HG02588 (cell line): ENCODE measurements at regions not wholly inside any gene's neighbourhood (a gene's known extent, or its start where the extent isn't known, plus 50 kb on each side); places are given as distances from the start of the nearest gene placed in this dataset.

Source experiments
- ATAC-seq: cut with Tn5 transposase; IDR thresholded peaks from one replicate; pipeline ENCODE4 v1.9.1; 2021; ENCODE audit warnings: mild to moderate bottlenecking, moderate library complexity; ENCODE audit not compliant: unreplicated experiment

GRCh38 chr4:137641544-137641943 lies 109.2 kb upstream of the PCDH18 start:
- ATAC-seq: no peak

DNA sequence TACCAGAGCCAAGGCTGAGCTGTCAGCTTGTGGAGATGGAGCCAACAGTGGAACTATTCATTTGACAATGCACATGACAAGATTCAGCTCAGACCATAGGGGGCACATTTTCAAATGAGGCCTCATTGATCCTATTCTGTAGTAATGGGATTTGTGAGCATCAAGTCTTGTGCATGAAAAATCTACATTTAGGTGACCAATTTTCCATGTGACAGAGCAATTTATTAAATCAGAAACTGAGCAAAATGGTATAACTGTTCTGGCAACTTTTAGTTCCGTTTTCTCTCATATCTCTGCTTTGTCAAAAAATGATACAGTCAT lies 108.5 kb upstream of the PCDH18 start:
- ATAC-seq: no peak

GRCh38 chr4:137640156-137640837 lies 108.0 kb upstream of the PCDH18 start:
- ATAC-seq: peak; percentile 67

DNA sequence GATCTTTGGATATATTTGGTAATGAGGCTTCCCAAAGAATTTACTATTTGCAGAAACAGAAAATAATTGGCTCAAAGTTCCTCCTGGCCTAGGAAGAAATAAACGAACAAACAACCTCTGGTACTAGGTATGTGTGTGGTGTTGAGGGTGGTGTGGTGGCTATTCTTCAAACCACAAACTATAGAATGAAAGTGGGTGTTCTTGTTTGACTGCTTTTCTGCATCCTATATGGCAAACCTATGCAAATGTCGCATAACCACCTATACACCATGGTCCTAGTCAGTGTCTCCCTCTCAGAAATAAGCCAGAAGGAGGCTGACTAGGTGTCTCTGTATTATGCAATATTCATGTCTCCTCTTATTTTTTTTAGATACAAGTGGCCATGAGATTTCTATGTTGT lies 106.6 kb upstream of the PCDH18 start:
- ATAC-seq: peak; percentile 75

DNA sequence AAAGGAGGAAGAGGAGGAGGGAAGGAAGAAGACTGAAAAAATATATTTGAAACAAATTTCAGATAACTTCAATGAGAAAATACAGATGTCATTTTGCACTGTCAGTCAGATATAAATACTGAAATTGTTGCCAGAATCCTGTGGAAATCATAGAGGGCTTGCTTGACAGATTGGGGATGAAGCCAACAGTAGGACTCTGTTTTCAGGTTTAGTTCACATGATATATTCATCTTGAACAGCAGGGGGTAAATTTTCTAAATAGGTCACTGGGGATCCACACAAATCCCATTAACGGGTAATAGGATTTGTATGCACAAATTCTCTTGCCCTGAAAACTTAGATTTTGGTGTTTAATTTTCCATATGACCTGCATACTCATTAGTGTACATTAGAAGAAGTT lies 103.3 kb upstream of the PCDH18 start:
- no peak for ATAC-seq

DNA sequence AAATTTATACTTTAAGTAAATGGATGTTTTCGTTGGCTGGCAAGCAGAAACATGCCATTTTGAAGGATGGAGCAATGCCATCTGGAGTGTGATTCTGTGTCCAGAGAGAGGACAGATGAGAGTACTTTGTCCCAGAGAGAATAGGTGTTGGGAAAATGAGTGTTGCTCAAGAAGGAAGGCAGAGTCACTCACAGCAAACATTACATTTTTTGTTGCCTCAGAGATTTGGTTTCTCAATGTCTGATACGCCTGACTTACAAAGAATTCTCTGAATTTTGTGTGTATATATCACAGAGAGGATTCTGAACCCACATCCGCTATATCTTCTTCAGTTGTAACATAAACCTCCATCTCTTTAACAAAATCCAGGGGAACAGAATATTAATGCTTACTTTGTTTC lies 102.8 kb upstream of the PCDH18 start:
- no peak for ATAC-seq

GRCh38 chr4:137632842-137633241 lies 100.5 kb upstream of the PCDH18 start:
- ATAC-seq: no peak

GRCh38 chr4:137631605-137632004 lies 99.3 kb upstream of the PCDH18 start:
- no peak for ATAC-seq

- no peak for ATAC-seq
Observed at GRCh38 chr4:137630252-137630651, 98.0 kb upstream of the PCDH18 start.

- no peak for ATAC-seq
Observed at GRCh38 chr4:137627739-137628460, 95.6 kb upstream of the PCDH18 start.

DNA sequence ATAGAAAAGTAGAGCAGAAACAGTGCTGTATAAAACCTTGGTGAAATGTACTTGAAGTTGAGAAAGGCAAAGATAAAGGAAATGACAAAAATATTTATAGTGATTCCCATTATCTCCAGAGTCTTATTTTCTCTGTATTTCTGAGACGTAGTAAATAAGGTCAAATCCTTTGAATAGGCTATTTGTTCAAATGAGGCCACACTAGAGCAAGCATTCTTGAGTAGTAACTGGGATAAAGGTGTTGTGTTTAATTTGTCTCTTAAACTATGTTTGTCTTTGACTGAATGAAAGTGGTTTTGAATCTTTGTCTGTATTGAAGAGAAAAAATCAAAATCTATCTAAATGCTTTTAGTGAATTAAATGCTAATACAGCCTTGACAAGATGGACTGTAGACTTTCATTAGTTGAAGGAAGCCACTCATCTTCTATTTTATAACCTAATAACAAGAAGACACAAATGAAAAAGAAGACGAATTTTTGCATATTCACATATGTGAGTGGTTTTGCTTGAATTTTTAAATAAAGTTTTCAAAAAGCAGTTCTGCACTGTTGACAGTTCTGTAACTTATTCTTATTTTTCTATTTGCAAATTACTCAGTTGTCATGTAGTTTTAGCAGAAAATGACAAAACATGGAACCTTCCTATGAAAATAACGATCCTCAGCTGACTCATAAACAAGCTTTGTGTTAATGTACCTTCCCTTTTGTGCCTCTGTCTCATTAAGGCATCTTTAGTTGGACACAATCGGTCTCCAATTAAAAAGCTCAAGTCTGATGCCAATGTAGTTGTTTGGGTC lies 94.8 kb upstream of the PCDH18 start:
- ATAC-seq: no peak

DNA sequence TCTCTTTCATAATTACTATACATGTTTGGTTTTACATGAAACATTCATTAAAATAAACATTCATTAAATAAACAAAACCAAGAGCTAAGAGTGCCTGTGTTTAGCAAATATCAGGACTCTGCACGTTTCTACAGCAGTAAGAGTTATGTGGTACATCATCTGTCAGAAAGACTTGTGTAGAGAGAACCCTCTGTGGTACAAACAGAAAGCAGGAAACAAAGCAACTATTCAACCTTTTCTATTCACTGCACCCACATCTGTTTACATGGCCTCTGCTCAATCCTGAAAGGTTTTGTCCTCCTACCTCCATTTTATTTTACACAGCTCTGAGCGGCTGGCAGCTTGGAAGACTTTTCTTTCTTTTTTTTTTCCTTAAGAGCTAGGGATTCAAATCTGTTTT lies 90.7 kb upstream of the PCDH18 start:
- ATAC-seq: peak; percentile 68

- no peak for ATAC-seq
Observed at GRCh38 chr4:137621056-137621455, 88.8 kb upstream of the PCDH18 start.

GRCh38 chr4:137614491-137614890 lies 82.2 kb upstream of the PCDH18 start:
- no peak for ATAC-seq

GRCh38 chr4:137611998-137612700 lies 79.9 kb upstream of the PCDH18 start:
- peak; percentile 52 for ATAC-seq

- no peak for ATAC-seq
Observed at GRCh38 chr4:137610960-137611359, 78.7 kb upstream of the PCDH18 start.

- ATAC-seq: no peak
Observed at GRCh38 chr4:137609718-137610430, 77.6 kb upstream of the PCDH18 start.

GRCh38 chr4:137608085-137608484 lies 75.8 kb upstream of the PCDH18 start:
- ATAC-seq: no peak

GRCh38 chr4:137602436-137602835 lies 70.1 kb upstream of the PCDH18 start:
- no peak for ATAC-seq

DNA sequence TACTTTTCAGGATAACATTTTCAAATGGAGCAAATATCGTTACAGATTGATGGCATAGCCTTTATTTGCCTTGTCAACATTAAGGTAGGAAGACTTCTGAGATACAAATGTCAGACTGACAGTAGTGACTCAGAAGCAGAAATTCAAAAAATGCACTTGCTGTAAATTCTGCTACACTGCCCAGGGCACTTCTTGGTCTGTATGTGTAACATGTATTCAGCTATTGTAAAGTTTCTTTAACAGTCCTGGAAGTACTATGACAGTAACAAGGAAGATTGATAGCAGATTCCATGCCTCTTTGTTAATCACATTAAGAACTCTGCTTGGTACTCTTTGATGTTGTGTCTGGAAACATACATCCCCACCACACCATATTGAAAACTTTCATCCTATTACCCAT lies 69.6 kb upstream of the PCDH18 start:
- no peak for ATAC-seq

DNA sequence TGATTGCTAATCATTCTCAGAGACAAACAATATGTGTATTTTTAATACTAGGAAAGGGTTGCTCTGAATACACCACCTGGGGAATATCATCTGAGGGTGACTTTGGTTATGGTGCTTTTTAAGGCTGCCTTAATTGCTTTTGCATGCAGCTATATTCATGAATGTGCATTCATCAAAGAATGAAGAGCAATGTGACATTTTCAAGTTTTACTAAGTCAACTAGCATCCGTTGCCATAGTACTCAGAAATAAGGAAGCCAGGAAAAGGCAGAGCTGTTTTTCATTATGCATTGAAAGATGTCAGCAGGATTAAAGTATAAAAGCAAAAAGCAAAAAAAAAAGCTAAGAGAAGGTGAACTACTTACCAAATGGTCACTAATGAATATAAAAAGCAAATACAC lies 67.4 kb upstream of the PCDH18 start:
- ATAC-seq: no peak
